OCI-LY1 (cell line): ENCODE measurements at regions not wholly inside any gene's neighbourhood (a gene's known extent, or its start where the extent isn't known, plus 50 kb on each side); places are given as distances from the start of the nearest gene placed in this dataset.

ENCODE experiments used
- EZH2 ChIP-seq: fragments of 200-600 bp; sonication (generic), shearing (Covaris generic); IDR thresholded peaks from 2 replicates; pipeline ENCODE4 v1.8.0; 2017; ENCODE audit warnings: borderline replicate concordance, mixed run types, mild to moderate bottlenecking, antibody characterized with exemption, low read length, moderate library complexity, mixed read lengths
- TF ChIP-seq, protein P1 (sequence below): fragments of 200-600 bp; sonication (generic), shearing (Covaris generic); IDR thresholded peaks from 2 replicates; pipeline ENCODE4 v1.5.1; 2017; ENCODE audit warnings: mild to moderate bottlenecking, antibody characterized with exemption, low read length, moderate library complexity, mixed read lengths

DNA sequence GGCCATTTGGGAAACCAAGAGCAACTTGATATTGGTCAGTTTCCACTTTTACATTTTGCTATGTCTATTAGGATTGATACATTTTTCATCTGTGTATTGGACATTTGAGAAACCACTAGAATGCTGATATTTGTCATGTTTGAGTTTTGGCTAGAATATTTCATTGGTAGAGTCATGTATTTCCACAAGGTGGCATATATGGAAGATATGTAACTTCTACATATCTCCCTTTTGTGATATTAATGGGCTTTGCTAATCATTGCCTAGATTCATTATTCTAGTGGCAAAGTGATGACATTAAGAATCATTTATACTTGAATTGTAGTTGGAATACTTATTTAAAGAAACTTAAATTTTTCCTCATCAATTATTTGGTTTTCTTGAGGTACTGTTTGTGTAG, 692.9 kb upstream of the EDIL3 start:
- TF ChIP-seq, protein P1, sequence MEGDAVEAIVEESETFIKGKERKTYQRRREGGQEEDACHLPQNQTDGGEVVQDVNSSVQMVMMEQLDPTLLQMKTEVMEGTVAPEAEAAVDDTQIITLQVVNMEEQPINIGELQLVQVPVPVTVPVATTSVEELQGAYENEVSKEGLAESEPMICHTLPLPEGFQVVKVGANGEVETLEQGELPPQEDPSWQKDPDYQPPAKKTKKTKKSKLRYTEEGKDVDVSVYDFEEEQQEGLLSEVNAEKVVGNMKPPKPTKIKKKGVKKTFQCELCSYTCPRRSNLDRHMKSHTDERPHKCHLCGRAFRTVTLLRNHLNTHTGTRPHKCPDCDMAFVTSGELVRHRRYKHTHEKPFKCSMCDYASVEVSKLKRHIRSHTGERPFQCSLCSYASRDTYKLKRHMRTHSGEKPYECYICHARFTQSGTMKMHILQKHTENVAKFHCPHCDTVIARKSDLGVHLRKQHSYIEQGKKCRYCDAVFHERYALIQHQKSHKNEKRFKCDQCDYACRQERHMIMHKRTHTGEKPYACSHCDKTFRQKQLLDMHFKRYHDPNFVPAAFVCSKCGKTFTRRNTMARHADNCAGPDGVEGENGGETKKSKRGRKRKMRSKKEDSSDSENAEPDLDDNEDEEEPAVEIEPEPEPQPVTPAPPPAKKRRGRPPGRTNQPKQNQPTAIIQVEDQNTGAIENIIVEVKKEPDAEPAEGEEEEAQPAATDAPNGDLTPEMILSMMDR, result 0 out of 2 replicates have a peak, but pooled peaks have one; percentile 5
- TF ChIP-seq EZH2, result no peak
